Fibroblast of skin of back (primary cell): ENCODE measurements at regions not wholly inside any gene's neighbourhood (a gene's known extent, or its start where the extent isn't known, plus 50 kb on each side); places are given as distances from the start of the nearest gene placed in this dataset.
"Not testable (repeated sequence)": the region's sequence is repeated elsewhere in the genome, so short reads cannot be mapped to it uniquely, and the experiment has no call there.

Experiments used
- DNase-seq: peaks from one replicate; pipeline ENCODE4 v3.0.0-alpha.2; 2013

GRCh38 chr18:78492064-78492812, 487.4 kb upstream of the SALL3 start:
- DNase-seq, result no peak

- DNase-seq, result no peak
These were observed 486.7 kb upstream of the SALL3 start for GRCh38 chr18:78492813-78493371.

- DNase-seq, result not testable (repeated sequence)
These were observed 486.1 kb upstream of the SALL3 start for GRCh38 chr18:78493490-78493889.

- DNase-seq, result no peak
These were observed 485.2 kb upstream of the SALL3 start for GRCh38 chr18:78494204-78495085.

GRCh38 chr18:78495550-78495949, 484.1 kb upstream of the SALL3 start:
- DNase-seq, result no peak

- no peak for DNase-seq
These were observed 483.5 kb upstream of the SALL3 start for GRCh38 chr18:78496079-78496478.

- no peak for DNase-seq
These were observed 482.0 kb upstream of the SALL3 start for GRCh38 chr18:78497641-78498040.

GRCh38 chr18:78499586-78499985, 480.0 kb upstream of the SALL3 start:
- no peak for DNase-seq

GRCh38 chr18:78501251-78501650, 478.4 kb upstream of the SALL3 start:
- DNase-seq, result no peak

- DNase-seq, result no peak
These were observed 476.5 kb upstream of the SALL3 start for GRCh38 chr18:78503129-78503528.

- DNase-seq, result no peak
These were observed 473.7 kb upstream of the SALL3 start for GRCh38 chr18:78505851-78506461.

- no peak for DNase-seq
These were observed 472.4 kb upstream of the SALL3 start for GRCh38 chr18:78507217-78507616.

- DNase-seq, result not testable (repeated sequence)
These were observed 471.3 kb upstream of the SALL3 start for GRCh38 chr18:78508228-78508824.

GRCh38 chr18:78510091-78510490, 469.5 kb upstream of the SALL3 start:
- no peak for DNase-seq

GRCh38 chr18:78510636-78511035, 469.0 kb upstream of the SALL3 start:
- no peak for DNase-seq

GRCh38 chr18:78511666-78512601, 467.7 kb upstream of the SALL3 start:
- no peak for DNase-seq

GRCh38 chr18:78514910-78515670, 464.5 kb upstream of the SALL3 start:
- no peak for DNase-seq

- DNase-seq, result no peak
These were observed 462.3 kb upstream of the SALL3 start for GRCh38 chr18:78517328-78517727.

- DNase-seq, result no peak
These were observed 461.6 kb upstream of the SALL3 start for GRCh38 chr18:78517973-78518372.

- no peak for DNase-seq
These were observed 460.8 kb upstream of the SALL3 start for GRCh38 chr18:78518805-78519204.
